OCI-LY7 (cell line): ENCODE measurements at regions not wholly inside any gene's neighbourhood (a gene's known extent, or its start where the extent isn't known, plus 50 kb on each side); places are given as distances from the start of the nearest gene placed in this dataset.
"Not testable (repeated sequence)": the region's sequence is repeated elsewhere in the genome, so short reads cannot be mapped to it uniquely, and the experiment has no call there.

Experiments
- BruUV-seq: library from RNA; stranded (reverse); fragments of 400-500 nt; replicated peaks from 2 replicates; lab custom pipeline; 2021; lab: Mats Ljungman, UMichigan
- CTCF ChIA-PET: fragments of 300-600 bp; sonication (Branson Sonifier 250); formaldehyde crosslinking; loops from one replicate; lab custom pipeline; 2022; ENCODE audit warnings: antibody characterized with exemption; ENCODE audit not compliant: unreplicated experiment; lab: Charles Lee
- POLR2A ChIA-PET: fragments of 300-600 bp; sonication (Branson Sonifier 250); formaldehyde crosslinking; loops from one replicate; lab custom pipeline; 2022; ENCODE audit warnings: antibody characterized with exemption; lab: Charles Lee
- DNase-seq: peaks from one replicate; pipeline ENCODE4 v3.0.0-alpha.2; 2015; ENCODE audit warnings: low spot score
- H2AFZ ChIP-seq: fragments of 200-600 bp; sonication (generic), shearing (Covaris generic); 2 replicates; pipeline ENCODE4 v1.6.1; 2014; ENCODE audit warnings: mild to moderate bottlenecking, antibody characterized with exemption, low read length, moderate library complexity
- H3K27ac ChIP-seq: fragments of 200-600 bp; sonication (generic); 2 replicates; pipeline ENCODE4 v1.5.1; 2014; ENCODE audit warnings: mixed run types, low read depth, mild to moderate bottlenecking, moderate library complexity, low read length, inconsistent platforms; ENCODE audit not compliant: poor library complexity, severe bottlenecking
- H3K36me3 ChIP-seq: fragments of 200-600 bp; sonication (generic); 2 replicates; pipeline ENCODE4 v1.6.1; 2014; ENCODE audit warnings: mild to moderate bottlenecking, antibody characterized with exemption, low read length, moderate library complexity, mixed read lengths; ENCODE audit not compliant: insufficient read depth
- H3K4me1 ChIP-seq: fragments of 200-600 bp; sonication (generic); 2 replicates; pipeline ENCODE4 v1.5.1; 2014; ENCODE audit warnings: mild to moderate bottlenecking, low read length; ENCODE audit not compliant: insufficient read depth, poor library complexity, severe bottlenecking
- H3K4me2 ChIP-seq: fragments of 200-600 bp; sonication (generic); 2 replicates; pipeline ENCODE4 v1.6.1; 2014; ENCODE audit warnings: mild to moderate bottlenecking, low read length
- H3K4me3 ChIP-seq: fragments of 200-600 bp; sonication (generic); 2 replicates; pipeline ENCODE4 v1.5.1; 2014; ENCODE audit warnings: mild to moderate bottlenecking, low read depth, low read length; ENCODE audit not compliant: poor library complexity, severe bottlenecking
- H3K79me2 ChIP-seq: fragments of 200-600 bp; sonication (generic); 2 replicates; pipeline ENCODE4 v1.6.1; 2016; ENCODE audit warnings: low read depth, mild to moderate bottlenecking, low read length, moderate library complexity, mixed read lengths; ENCODE audit not compliant: insufficient read depth
- H3K9me2 ChIP-seq: fragments of 200-600 bp; sonication (generic); 2 replicates; pipeline ENCODE4 v1.6.1; 2016; ENCODE audit warnings: mild to moderate bottlenecking, low read length, mixed read lengths; ENCODE audit not compliant: insufficient read depth
- H3K9me3 ChIP-seq: fragments of 200-600 bp; sonication (generic); 2 replicates; pipeline ENCODE4 v1.6.1; 2014; ENCODE audit warnings: mild to moderate bottlenecking, mixed run types, low read length, mixed read lengths
- H4K20me1 ChIP-seq: fragments of 200-600 bp; sonication (generic); 2 replicates; pipeline ENCODE4 v1.6.1; 2014; ENCODE audit warnings: mild to moderate bottlenecking, antibody characterized with exemption, low read length, moderate library complexity, mixed read lengths; ENCODE audit not compliant: insufficient read depth
- CTCF ChIP-seq: fragments of 200-600 bp; sonication (generic); conservative IDR thresholded peaks from 2 replicates; pipeline ENCODE4 v1.5.1; 2014; ENCODE audit warnings: mild to moderate bottlenecking, antibody characterized with exemption, low read length, moderate library complexity, mixed read lengths
- EZH2phosphoT487 ChIP-seq: fragments of 200-600 bp; sonication (generic); IDR thresholded peaks from 2 replicates; pipeline ENCODE4 v1.6.1; 2018; ENCODE audit warnings: low read depth, borderline replicate concordance, mild to moderate bottlenecking, mixed run types, antibody characterized with exemption, low read length, moderate library complexity, mixed read lengths
- intact Hi-C: fragments of 100-400 bp; cut with micrococcal nuclease; formaldehyde crosslinking; loops from one replicate; pipeline ENCODE4 v1.10.0; 2022; ENCODE audit not compliant: unreplicated experiment

DNA sequence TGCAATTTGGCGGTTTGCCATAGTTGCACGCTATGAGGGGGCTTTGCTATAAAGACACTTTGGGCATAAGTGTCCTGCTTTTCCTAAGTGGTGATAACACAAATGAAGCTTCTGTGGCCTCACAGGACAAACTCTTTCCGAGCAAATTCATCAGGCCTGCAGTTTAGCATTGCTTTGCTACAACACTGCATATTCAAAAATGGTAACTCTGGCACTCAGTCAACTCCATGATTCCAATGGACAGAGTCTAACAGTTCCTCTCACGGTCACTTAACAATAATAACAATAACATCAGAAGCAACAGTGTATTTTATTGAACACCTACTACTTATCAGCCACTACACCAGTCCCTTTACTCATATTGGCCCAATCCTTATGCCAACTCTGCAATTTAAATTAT lies 222.5 kb downstream of the FRK start:
- CTCF ChIA-PET: no interaction called here

DNA sequence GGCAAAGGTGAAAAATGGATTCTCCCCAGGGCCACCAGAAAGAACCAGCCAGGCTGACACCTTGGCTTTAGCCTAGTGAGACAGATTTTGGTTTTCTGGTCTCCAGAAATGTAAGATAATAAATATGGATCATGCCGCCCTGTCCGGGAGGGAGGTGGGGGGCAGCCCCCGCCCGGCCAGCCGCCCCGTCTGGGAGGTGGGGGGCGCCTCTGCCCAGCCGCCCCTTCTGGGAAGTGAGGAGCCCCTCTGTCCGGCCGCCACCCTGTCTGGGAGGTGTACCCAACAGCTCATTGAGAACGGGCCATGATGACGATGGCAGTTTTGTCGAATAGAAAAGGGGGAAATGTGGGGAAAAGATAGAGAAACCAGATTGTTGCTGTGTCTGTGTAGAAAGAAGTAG lies 224.3 kb downstream of the FRK start:
- H3K4me1 ChIP-seq, H3K36me3 ChIP-seq, H3K27ac ChIP-seq, H3K4me2 ChIP-seq, H3K79me2 ChIP-seq, H3K9me3 ChIP-seq, intact Hi-C loops, H3K4me3 ChIP-seq, H2AFZ ChIP-seq, DNase-seq, H4K20me1 ChIP-seq, BruUV-seq, H3K9me2 ChIP-seq, CTCF ChIA-PET: not testable (repeated sequence)
- POLR2A ChIA-PET: interaction anchor here (0.5 kb wide), 1 partner anchor 54 kb away, joined by 3 read pairs; no protein-coding TSS in a partner anchor

More for the DNA sequence above, 222.5 kb downstream of the FRK start:
- DNase-seq: no peak
- no peak overlapping the region for H3K27ac ChIP-seq
- POLR2A ChIA-PET: interaction anchor here (1.3 kb wide), 1 partner anchor 8 kb away, joined by 9 read pairs; no protein-coding TSS in a partner anchor
- H4K20me1 ChIP-seq: no peaks in the 10 kb centered on the region
- intact Hi-C loops: no loop called here
- no peak overlapping the region for H2AFZ ChIP-seq
- no peaks in the 10 kb centered on the region for H3K9me2 ChIP-seq
- H3K36me3 ChIP-seq: no peaks in the 10 kb centered on the region
- H3K4me1 ChIP-seq: no peaks in the 10 kb centered on the region
- no TSS peak for BruUV-seq
- H3K9me3 ChIP-seq: no peaks in the 10 kb centered on the region
- H3K4me3 ChIP-seq: no peak overlapping the region
- TF ChIP-seq EZH2phosphoT487: no peak
- no peak for TF ChIP-seq CTCF
- H3K4me2 ChIP-seq: no peak overlapping the region
- H3K79me2 ChIP-seq: no peaks in the 10 kb centered on the region

- no peaks in the 10 kb centered on the region for H3K9me2 ChIP-seq
- intact Hi-C loops: no loop called here
- no peaks in the 10 kb centered on the region for H3K36me3 ChIP-seq
- no peaks in the 10 kb centered on the region for H4K20me1 ChIP-seq
- no peak overlapping the region for H3K4me3 ChIP-seq
- no peak overlapping the region for H2AFZ ChIP-seq
- ChIA-PET POLR2A (no interaction called here), CTCF (no interaction called here)
- no peaks in the 10 kb centered on the region for H3K9me3 ChIP-seq
- no TSS peak for BruUV-seq
- TF ChIP-seq CTCF: no peak
- no peak for TF ChIP-seq EZH2phosphoT487
- H3K4me2 ChIP-seq: no peak overlapping the region
- H3K4me1 ChIP-seq: no peaks in the 10 kb centered on the region
- no peak overlapping the region for H3K27ac ChIP-seq
- no peak for DNase-seq
- no peaks in the 10 kb centered on the region for H3K79me2 ChIP-seq
Observed at GRCh38 chr6:115835314-115835713, 225.4 kb downstream of the FRK start.

DNA sequence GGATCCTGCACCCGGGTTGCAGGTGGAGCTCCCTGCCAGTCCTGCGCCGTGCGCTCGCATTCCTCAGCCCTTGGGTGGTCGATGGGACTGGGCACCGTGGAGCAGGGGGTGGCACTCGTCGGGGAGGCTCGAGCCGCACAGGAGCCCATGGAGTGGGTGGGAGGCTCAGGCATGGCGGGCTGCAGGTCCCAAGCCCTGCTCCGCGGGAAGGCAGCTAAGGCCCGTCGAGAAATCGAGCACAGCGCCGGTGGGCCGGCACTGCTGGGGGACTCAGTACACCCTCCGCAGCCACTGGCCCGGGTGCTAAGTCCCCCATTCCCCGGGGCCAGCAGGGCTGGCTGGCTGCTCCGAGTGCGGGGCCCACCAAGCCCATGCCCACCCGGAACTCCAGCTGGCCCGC lies 226.1 kb downstream of the FRK start:
- H3K9me2 ChIP-seq, POLR2A ChIA-PET, DNase-seq, H3K27ac ChIP-seq, BruUV-seq, H3K4me3 ChIP-seq, H3K4me2 ChIP-seq, H2AFZ ChIP-seq, H3K9me3 ChIP-seq, H4K20me1 ChIP-seq, H3K4me1 ChIP-seq, intact Hi-C loops, H3K79me2 ChIP-seq, H3K36me3 ChIP-seq, CTCF ChIA-PET: not testable (repeated sequence)
